HCT116 (cell line): ENCODE measurements at regions not wholly inside any gene's neighbourhood (a gene's known extent, or its start where the extent isn't known, plus 50 kb on each side); places are given as distances from the start of the nearest gene placed in this dataset.

ENCODE experiments used
- EZH2 ChIP-seq: fragments of 200-600 bp; sonication (generic); IDR thresholded peaks from 2 replicates; pipeline ENCODE4 v1.6.1; 2017; ENCODE audit warnings: antibody characterized with exemption, mixed run types
- POLR2AphosphoS5 ChIP-seq: IDR thresholded peaks from 2 replicates; pipeline ENCODE4 v1.6.1; 2011; ENCODE audit warnings: mild to moderate bottlenecking, low read depth, low read length, moderate library complexity
- TCF7L2 ChIP-seq: IDR thresholded peaks from 2 replicates; pipeline ENCODE4 v1.7.0; 2011; ENCODE audit warnings: borderline replicate concordance, inconsistent platforms; ENCODE audit not compliant: insufficient read depth, insufficient read length; ENCODE audit errors: extremely low read depth
- TF ChIP-seq, protein P1 (sequence below), 3 experiments: fragments of 200-600 bp in 1 of 3; sonication (generic) in 1 of 3; IDR thresholded peaks in 2 of 3; conservative IDR thresholded peaks in 1 of 3; 2 replicates each; pipeline ENCODE4 v1.5.1; 2012 to 2017; ENCODE audit warnings: low read depth in 2 of 3, low read length in 2 of 3, antibody characterized with exemption in 1 of 3, borderline replicate concordance in 1 of 3, control low read depth in 1 of 3, mild to moderate bottlenecking in 1 of 3, mixed read lengths in 1 of 3, mixed run types in 1 of 3, moderate library complexity in 1 of 3; ENCODE audit not compliant: insufficient read depth in 1 of 3

- TF ChIP-seq, protein P1, sequence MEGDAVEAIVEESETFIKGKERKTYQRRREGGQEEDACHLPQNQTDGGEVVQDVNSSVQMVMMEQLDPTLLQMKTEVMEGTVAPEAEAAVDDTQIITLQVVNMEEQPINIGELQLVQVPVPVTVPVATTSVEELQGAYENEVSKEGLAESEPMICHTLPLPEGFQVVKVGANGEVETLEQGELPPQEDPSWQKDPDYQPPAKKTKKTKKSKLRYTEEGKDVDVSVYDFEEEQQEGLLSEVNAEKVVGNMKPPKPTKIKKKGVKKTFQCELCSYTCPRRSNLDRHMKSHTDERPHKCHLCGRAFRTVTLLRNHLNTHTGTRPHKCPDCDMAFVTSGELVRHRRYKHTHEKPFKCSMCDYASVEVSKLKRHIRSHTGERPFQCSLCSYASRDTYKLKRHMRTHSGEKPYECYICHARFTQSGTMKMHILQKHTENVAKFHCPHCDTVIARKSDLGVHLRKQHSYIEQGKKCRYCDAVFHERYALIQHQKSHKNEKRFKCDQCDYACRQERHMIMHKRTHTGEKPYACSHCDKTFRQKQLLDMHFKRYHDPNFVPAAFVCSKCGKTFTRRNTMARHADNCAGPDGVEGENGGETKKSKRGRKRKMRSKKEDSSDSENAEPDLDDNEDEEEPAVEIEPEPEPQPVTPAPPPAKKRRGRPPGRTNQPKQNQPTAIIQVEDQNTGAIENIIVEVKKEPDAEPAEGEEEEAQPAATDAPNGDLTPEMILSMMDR (IDR thresholded peaks at IDR 0.05 in 2 of 3, conservative IDR thresholded peaks at IDR 0.05 in 1 of 3; ENCODE audit: borderline replicate concordance in 1 of 3, insufficient read depth in 1 of 3, low read depth in 2 of 3, low read length in 2 of 3), result no peak
- no peak for TF ChIP-seq TCF7L2
- TF ChIP-seq POLR2AphosphoS5, result no peak
- TF ChIP-seq EZH2, result no peak
These were observed 143.1 kb downstream of the CDH26 start for GRCh38 chr20:60101201-60101890.
